A549 (cell line): ENCODE measurements at regions not wholly inside any gene's neighbourhood (a gene's known extent, or its start where the extent isn't known, plus 50 kb on each side); places are given as distances from the start of the nearest gene placed in this dataset.

Experiments
- ATAC-seq, 2 experiments: fragments of 200-7000 bp in 1 of 2; fragments of >200 bp in 1 of 2; cut with Nextera tagmentation in 1 of 2; cut with Tn5 transposase in 1 of 2; 3 replicates each; pipeline versions ENCODE4 v1.8.0 to v1.9.1; 2018 to 2020; ENCODE audit warnings: mild to moderate bottlenecking in 1 of 2, moderate library complexity in 1 of 2
- CTCF ChIA-PET: fragments of 300-600 bp; sonication (Branson Sonifier 250); formaldehyde crosslinking; extraction: SDS; loops from one replicate; lab custom pipeline; 2021; ENCODE audit warnings: antibody characterized with exemption, inconsistent platforms; lab: Yijun Ruan, JAX
- POLR2A ChIA-PET: fragments of 350-600 bp; formaldehyde crosslinking; extraction: SDS; loops from one replicate; lab custom pipeline; 2021; ENCODE audit warnings: antibody characterized with exemption, inconsistent platforms; lab: Yijun Ruan, JAX
- DNase-seq, 2 experiments: peaks; one replicate each; pipeline versions ENCODE4 v3.0.0 to v3.0.0-alpha.2; 2011 to 2016; ENCODE audit warnings: low read depth in 1 of 2, low spot score in 1 of 2
- FAIRE-seq: peaks from 2 replicates; lab custom pipeline; 2011; peaks lifted over from hg19 to GRCh38; lab: Jason Lieb, UNC
- H3K27ac ChIP-seq, 2 experiments: fragments of >200 bp; sonication (Bioruptor Twin); formaldehyde crosslinking; 3 replicates each; pipeline ENCODE4 v1.5.1; 2016 to 2017
- H3K4me1 ChIP-seq: fragments of >200 bp; sonication (Bioruptor Twin); formaldehyde crosslinking; 3 replicates; pipeline ENCODE4 v1.6.1; 2016
- H3K4me2 ChIP-seq: fragments of >200 bp; sonication (Bioruptor Twin); formaldehyde crosslinking; 3 replicates; pipeline ENCODE4 v1.6.1; 2016
- H3K4me3 ChIP-seq: fragments of >200 bp; sonication (Bioruptor Twin); formaldehyde crosslinking; 3 replicates; pipeline ENCODE4 v1.5.1; 2016
- H3K9me3 ChIP-seq: fragments of >200 bp; sonication (Bioruptor Twin); formaldehyde crosslinking; 3 replicates; pipeline ENCODE4 v1.6.1; 2016
- CEBPB ChIP-seq, 2 experiments: fragments of >200 bp in 1 of 2; sonication (Bioruptor Twin) in 1 of 2; formaldehyde crosslinking in 1 of 2; IDR thresholded peaks; 2 replicates each; pipeline ENCODE4 v1.6.1; 2012 to 2016
- EHMT2 ChIP-seq: fragments of 200-600 bp; sonication (generic); IDR thresholded peaks from 2 replicates; pipeline ENCODE4 v1.6.1; 2016; ENCODE audit warnings: antibody characterized with exemption, low read depth, mild to moderate bottlenecking, moderate library complexity
- EP300 ChIP-seq, 2 experiments: fragments of >200 bp; sonication (Bioruptor Twin); formaldehyde crosslinking; IDR thresholded peaks; 2 replicates in 1 of 2; 3 replicates in 1 of 2; pipeline ENCODE4 v1.6.1; 2016 to 2017
- ESRRA ChIP-seq: fragments of 150-350 bp; IDR thresholded peaks from 2 replicates; pipeline ENCODE4 v1.6.1; 2014; ENCODE audit warnings: mild to moderate bottlenecking, low read length, borderline replicate concordance
- HEYL ChIP-seq: fragments of 250-450 bp; sonication (Bioruptor Pico); IDR thresholded peaks from 2 replicates; pipeline ENCODE4 v1.8.0; 2021; ENCODE audit warnings: mild to moderate bottlenecking, moderate library complexity
- HOXB5 ChIP-seq: fragments of 250-450 bp; sonication (Bioruptor Pico); IDR thresholded peaks from 2 replicates; pipeline ENCODE4 v1.5.0; 2020; ENCODE audit warnings: mild to moderate bottlenecking, moderate library complexity
- JUN ChIP-seq, 2 experiments: fragments of >200 bp; sonication (Bioruptor Twin); formaldehyde crosslinking; IDR thresholded peaks; 2 replicates in 1 of 2; 3 replicates in 1 of 2; pipeline ENCODE4 v1.6.1; 2016 to 2017
- JUNB ChIP-seq: fragments of >200 bp; sonication (Bioruptor Twin); formaldehyde crosslinking; IDR thresholded peaks from 2 replicates; pipeline ENCODE4 v1.6.1; 2016
- KDM1A ChIP-seq: fragments of 200-600 bp; sonication (generic); IDR thresholded peaks from 2 replicates; pipeline ENCODE4 v1.6.1; 2016; ENCODE audit warnings: low read depth, mild to moderate bottlenecking
- MYC ChIP-seq: IDR thresholded peaks from 2 replicates; pipeline ENCODE4 v1.6.1; 2012; ENCODE audit warnings: mild to moderate bottlenecking, inconsistent platforms, low read length, improper control_type of control experiment, borderline replicate concordance
- NFE2L2 ChIP-seq: fragments of 150-350 bp; conservative IDR thresholded peaks from 2 replicates; pipeline ENCODE4 v1.6.1; 2014; ENCODE audit warnings: low read length
- NR3C1 ChIP-seq: fragments of >200 bp; sonication (Bioruptor Twin); formaldehyde crosslinking; IDR thresholded peaks from 3 replicates; pipeline ENCODE4 v1.6.1; 2017
- PHF8 ChIP-seq: fragments of 200-600 bp; sonication (generic); IDR thresholded peaks from 2 replicates; pipeline ENCODE4 v1.6.1; 2016; ENCODE audit warnings: low read depth, mild to moderate bottlenecking, antibody characterized with exemption, moderate library complexity, borderline replicate concordance
- POLR2AphosphoS2 ChIP-seq: conservative IDR thresholded peaks from 2 replicates; pipeline ENCODE4 v1.6.1; 2012; ENCODE audit warnings: low read length, improper control_type of control experiment, inconsistent platforms
- RARB ChIP-seq: fragments of 250-450 bp; sonication (Bioruptor Pico); IDR thresholded peaks from 2 replicates; pipeline ENCODE4 v1.8.0; 2021; ENCODE audit warnings: mild to moderate bottlenecking, moderate library complexity
- RNF2 ChIP-seq: fragments of 200-600 bp; sonication (generic); IDR thresholded peaks from 2 replicates; pipeline ENCODE4 v1.6.1; 2016; ENCODE audit warnings: low read depth, mild to moderate bottlenecking, antibody characterized with exemption, moderate library complexity, borderline replicate concordance
- SMC3 ChIP-seq: fragments of >200 bp; sonication (Bioruptor Twin); formaldehyde crosslinking; IDR thresholded peaks from 3 replicates; pipeline ENCODE4 v1.6.1; 2018; ENCODE audit warnings: inconsistent platforms
- ZC3H11A ChIP-seq: fragments of 450-650 bp; IDR thresholded peaks from 2 replicates; pipeline ENCODE4 v1.6.1; 2014; ENCODE audit warnings: antibody characterized with exemption, mild to moderate bottlenecking
- ZFP36 ChIP-seq: fragments of 450-650 bp; IDR thresholded peaks from 2 replicates; pipeline ENCODE4 v1.6.1; 2014; ENCODE audit warnings: borderline replicate concordance; ENCODE audit not compliant: partially characterized antibody
- ZSCAN20 ChIP-seq: fragments of 250-450 bp; sonication (Bioruptor Pico); IDR thresholded peaks from 2 replicates; pipeline ENCODE4 v1.8.0; 2022; ENCODE audit warnings: mild to moderate bottlenecking, moderate library complexity
- WGBS: methylation state at CpG from one replicate; pipeline ENCODE4 v1.1.6; 2017; ENCODE audit errors: missing lambda C conversion rate; 5-methylcytosine and 5-hydroxymethylcytosine counted together
- TF ChIP-seq, protein P1 (sequence below): fragments of 250-450 bp; sonication (Bioruptor Pico); IDR thresholded peaks from 2 replicates; pipeline ENCODE4 v1.5.0; 2021; ENCODE audit warnings: mild to moderate bottlenecking, moderate library complexity, borderline replicate concordance
- TF ChIP-seq, protein P2 (sequence below): fragments of >200 bp; sonication (Bioruptor Twin); formaldehyde crosslinking; IDR thresholded peaks from 3 replicates; pipeline ENCODE4 v1.6.1; 2016
- TF ChIP-seq, protein P3 (sequence below): fragments of >200 bp; sonication (Bioruptor Twin); formaldehyde crosslinking; IDR thresholded peaks from 3 replicates; pipeline ENCODE4 v1.5.1; 2016
- TF ChIP-seq, protein P4 (sequence below): fragments of 150-350 bp; IDR thresholded peaks from 2 replicates; pipeline ENCODE4 v1.6.1; 2014; ENCODE audit warnings: low read depth, mild to moderate bottlenecking, low read length
- TF ChIP-seq, protein P5 (sequence below): IDR thresholded peaks from 2 replicates; pipeline ENCODE4 v1.6.1; 2012
- TF ChIP-seq, protein P6 (sequence below): fragments of 450-650 bp; IDR thresholded peaks from 2 replicates; pipeline ENCODE4 v1.6.1; 2014; ENCODE audit warnings: antibody characterized with exemption

DNA sequence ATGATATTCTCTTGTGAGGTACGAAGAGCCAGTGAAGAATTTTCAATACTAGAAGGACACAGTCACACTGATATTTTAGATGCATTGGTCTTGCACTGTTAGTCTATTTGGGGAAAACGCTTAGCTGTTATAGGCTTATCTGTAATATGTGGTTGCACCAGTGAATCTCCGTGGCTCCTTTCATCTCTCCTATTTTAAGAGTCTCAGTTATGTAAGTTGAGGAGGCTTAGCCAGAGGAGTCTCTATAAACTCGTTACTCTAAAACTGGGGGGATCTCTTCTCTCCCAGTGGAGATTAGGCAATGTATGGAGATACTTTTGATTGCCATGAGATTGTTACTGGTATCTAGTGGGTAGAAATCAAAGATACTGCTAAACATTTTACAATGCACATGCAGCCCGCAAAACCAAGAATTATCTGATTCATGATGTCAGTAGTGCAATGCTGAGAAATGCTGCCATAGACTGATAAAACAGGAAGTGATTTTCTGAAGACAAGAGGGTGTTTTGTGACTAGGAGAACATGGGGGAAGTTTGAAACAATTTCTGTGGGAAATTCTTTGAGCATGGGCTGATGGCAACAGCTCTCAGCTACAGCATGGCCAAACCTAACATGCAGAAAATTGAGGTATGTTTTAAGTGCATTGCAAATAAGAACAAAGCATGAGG lies 339.1 kb downstream of the SOX11 start:
- 4% methylated on average over 5 of the region's 5 CpGs for WGBS
- DNase-seq (no peak), ATAC-seq (no peak), FAIRE-seq (no peak)
- Histone ChIP-seq H3K4me2 (no peak overlapping the region), H3K4me3 (no peak overlapping the region), H3K9me3 (no peaks in the 10 kb centered on the region), H3K27ac (no peak overlapping the region), H3K4me1 (no peaks in the 10 kb centered on the region)
- ChIA-PET CTCF (no interaction called here), POLR2A (no interaction called here)
- TF ChIP-seq, protein P1, sequence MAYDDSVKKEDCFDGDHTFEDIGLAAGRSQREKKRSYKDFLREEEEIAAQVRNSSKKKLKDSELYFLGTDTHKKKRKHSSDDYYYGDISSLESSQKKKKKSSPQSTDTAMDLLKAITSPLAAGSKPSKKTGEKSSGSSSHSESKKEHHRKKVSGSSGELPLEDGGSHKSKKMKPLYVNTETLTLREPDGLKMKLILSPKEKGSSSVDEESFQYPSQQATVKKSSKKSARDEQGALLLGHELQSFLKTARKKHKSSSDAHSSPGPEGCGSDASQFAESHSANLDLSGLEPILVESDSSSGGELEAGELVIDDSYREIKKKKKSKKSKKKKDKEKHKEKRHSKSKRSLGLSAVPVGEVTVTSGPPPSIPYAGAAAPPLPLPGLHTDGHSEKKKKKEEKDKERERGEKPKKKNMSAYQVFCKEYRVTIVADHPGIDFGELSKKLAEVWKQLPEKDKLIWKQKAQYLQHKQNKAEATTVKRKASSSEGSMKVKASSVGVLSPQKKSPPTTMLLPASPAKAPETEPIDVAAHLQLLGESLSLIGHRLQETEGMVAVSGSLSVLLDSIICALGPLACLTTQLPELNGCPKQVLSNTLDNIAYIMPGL (CRISPR knock-in tag), result no peak
- TF ChIP-seq SMC3, result no peak
- no peak for TF ChIP-seq POLR2AphosphoS2
- TF ChIP-seq ZSCAN20 (CRISPR knock-in tag), result no peak

DNA sequence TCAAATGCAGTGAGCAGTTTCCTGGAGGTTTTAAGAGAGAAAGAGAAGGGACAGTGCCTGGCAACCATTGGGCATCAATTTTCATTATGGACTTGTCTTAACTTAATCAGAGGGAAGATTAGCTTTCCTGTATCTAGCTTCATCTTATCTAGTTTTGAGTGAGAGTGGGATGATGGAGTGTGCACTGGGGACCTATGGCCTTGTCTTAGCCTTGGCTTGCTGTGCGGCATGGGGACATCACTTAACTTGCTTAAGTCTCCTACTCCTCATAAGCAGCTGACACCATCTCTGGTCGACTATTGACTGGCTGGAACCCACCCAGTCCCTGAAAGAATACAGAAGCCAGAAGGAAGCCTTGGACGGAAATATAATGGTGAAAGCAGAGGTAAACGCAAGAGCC lies 344.0 kb downstream of the SOX11 start:
- ATAC-seq (no peak), FAIRE-seq (no peak), DNase-seq (no peak)
- WGBS, result 8% methylated on average over 4 of the region's 4 CpGs
- POLR2A ChIA-PET, result no interaction called here
- Histone ChIP-seq H3K4me3 (no peak overlapping the region), H3K27ac (no peak overlapping the region), H3K4me1 (no peaks in the 10 kb centered on the region), H3K4me2 (no peak overlapping the region), H3K9me3 (no peaks in the 10 kb centered on the region)
- CTCF ChIA-PET, result interaction anchor here (0.6 kb wide), 1 partner anchor 655 kb away, joined by 3 read pairs; no protein-coding TSS in a partner anchor
- TF ChIP-seq PHF8 (no peak), JUNB (no peak), HOXB5 (CRISPR knock-in tag) (no peak), EP300 (IDR thresholded peaks at IDR 0.05) (no peak), CEBPB (IDR thresholded peaks at IDR 0.05) (no peak), ZFP36 (no peak), EHMT2 (no peak), ZC3H11A (no peak), NR3C1 (no peak)
- TF ChIP-seq, protein P2, sequence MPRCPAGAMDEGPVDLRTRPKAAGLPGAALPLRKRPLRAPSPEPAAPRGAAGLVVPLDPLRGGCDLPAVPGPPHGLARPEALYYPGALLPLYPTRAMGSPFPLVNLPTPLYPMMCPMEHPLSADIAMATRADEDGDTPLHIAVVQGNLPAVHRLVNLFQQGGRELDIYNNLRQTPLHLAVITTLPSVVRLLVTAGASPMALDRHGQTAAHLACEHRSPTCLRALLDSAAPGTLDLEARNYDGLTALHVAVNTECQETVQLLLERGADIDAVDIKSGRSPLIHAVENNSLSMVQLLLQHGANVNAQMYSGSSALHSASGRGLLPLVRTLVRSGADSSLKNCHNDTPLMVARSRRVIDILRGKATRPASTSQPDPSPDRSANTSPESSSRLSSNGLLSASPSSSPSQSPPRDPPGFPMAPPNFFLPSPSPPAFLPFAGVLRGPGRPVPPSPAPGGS, result no peak
- TF ChIP-seq, protein P3, sequence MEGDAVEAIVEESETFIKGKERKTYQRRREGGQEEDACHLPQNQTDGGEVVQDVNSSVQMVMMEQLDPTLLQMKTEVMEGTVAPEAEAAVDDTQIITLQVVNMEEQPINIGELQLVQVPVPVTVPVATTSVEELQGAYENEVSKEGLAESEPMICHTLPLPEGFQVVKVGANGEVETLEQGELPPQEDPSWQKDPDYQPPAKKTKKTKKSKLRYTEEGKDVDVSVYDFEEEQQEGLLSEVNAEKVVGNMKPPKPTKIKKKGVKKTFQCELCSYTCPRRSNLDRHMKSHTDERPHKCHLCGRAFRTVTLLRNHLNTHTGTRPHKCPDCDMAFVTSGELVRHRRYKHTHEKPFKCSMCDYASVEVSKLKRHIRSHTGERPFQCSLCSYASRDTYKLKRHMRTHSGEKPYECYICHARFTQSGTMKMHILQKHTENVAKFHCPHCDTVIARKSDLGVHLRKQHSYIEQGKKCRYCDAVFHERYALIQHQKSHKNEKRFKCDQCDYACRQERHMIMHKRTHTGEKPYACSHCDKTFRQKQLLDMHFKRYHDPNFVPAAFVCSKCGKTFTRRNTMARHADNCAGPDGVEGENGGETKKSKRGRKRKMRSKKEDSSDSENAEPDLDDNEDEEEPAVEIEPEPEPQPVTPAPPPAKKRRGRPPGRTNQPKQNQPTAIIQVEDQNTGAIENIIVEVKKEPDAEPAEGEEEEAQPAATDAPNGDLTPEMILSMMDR, result no peak

DNA sequence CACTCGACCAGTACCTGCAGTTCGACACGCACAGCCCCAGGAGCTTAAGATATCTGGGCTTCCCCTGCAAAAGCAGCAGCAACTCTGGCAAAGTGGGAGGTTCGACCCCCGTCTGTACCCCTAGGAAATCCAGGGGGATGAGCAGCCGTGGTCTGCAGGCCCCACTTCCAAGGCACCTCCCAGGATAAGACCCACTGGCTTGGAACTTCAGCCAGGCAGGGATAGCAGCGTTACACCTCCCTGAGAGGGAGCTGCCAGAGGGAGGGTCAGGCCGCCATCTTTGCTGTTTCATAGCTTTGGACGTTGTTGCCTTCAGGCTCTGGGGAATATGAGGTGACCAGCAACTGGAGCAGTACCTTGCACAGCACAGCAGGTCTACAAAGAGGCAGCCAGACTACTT lies 351.1 kb downstream of the SOX11 start:
- CTCF ChIA-PET, result no interaction called here
- POLR2A ChIA-PET, result no interaction called here
- no peak overlapping the region for H3K4me2 ChIP-seq
- H3K9me3 ChIP-seq, result peaks cover 8% of the 10 kb centered on the region; the same call in 2 of the 3 replicates
- no peak for FAIRE-seq
- H3K4me1 ChIP-seq, result no peaks in the 10 kb centered on the region
- DNase-seq, result no peak
- ATAC-seq, result no peak
- no peak overlapping the region for H3K27ac ChIP-seq
- 2% methylated on average over 7 of the region's 9 CpGs for WGBS
- H3K4me3 ChIP-seq, result no peak overlapping the region
- no peak for TF ChIP-seq ZFP36
- TF ChIP-seq ESRRA, result no peak
- TF ChIP-seq ZSCAN20 (CRISPR knock-in tag), result no peak
- TF ChIP-seq RNF2, result no peak
- TF ChIP-seq JUN (IDR thresholded peaks at IDR 0.05), result no peak
- TF ChIP-seq MYC, result no peak
- TF ChIP-seq RARB (CRISPR knock-in tag), result no peak
- TF ChIP-seq, protein P4, sequence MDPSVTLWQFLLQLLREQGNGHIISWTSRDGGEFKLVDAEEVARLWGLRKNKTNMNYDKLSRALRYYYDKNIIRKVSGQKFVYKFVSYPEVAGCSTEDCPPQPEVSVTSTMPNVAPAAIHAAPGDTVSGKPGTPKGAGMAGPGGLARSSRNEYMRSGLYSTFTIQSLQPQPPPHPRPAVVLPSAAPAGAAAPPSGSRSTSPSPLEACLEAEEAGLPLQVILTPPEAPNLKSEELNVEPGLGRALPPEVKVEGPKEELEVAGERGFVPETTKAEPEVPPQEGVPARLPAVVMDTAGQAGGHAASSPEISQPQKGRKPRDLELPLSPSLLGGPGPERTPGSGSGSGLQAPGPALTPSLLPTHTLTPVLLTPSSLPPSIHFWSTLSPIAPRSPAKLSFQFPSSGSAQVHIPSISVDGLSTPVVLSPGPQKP, result no peak
- TF ChIP-seq, protein P5, sequence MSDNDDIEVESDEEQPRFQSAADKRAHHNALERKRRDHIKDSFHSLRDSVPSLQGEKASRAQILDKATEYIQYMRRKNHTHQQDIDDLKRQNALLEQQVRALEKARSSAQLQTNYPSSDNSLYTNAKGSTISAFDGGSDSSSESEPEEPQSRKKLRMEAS, result no peak
- TF ChIP-seq HEYL (CRISPR knock-in tag), result no peak
- TF ChIP-seq, protein P6, sequence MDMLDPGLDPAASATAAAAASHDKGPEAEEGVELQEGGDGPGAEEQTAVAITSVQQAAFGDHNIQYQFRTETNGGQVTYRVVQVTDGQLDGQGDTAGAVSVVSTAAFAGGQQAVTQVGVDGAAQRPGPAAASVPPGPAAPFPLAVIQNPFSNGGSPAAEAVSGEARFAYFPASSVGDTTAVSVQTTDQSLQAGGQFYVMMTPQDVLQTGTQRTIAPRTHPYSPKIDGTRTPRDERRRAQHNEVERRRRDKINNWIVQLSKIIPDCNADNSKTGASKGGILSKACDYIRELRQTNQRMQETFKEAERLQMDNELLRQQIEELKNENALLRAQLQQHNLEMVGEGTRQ, result no peak
- no peak for TF ChIP-seq SMC3
- TF ChIP-seq KDM1A, result no peak
- TF ChIP-seq NFE2L2, result no peak
